Right lobe of liver (tissue), 4 donors: ENCODE measurements at regions not wholly inside any gene's neighbourhood (a gene's known extent, or its start where the extent isn't known, plus 50 kb on each side); places are given as distances from the start of the nearest gene placed in this dataset.

Experiments used
- CTCF ChIP-seq, 4 donors: fragments of 200-600 bp in 3 of 4; fragments of 450-650 bp in 1 of 4; IDR thresholded peaks; one replicate each; pipeline versions ENCODE4 v1.5.1 to v1.8.0; 2016 to 2022; ENCODE audit warnings: antibody characterized with exemption in 4 of 4, mild to moderate bottlenecking in 2 of 4
- POLR2A ChIP-seq: fragments of 450-650 bp; IDR thresholded peaks from one replicate; pipeline ENCODE4 v1.6.1; 2017; ENCODE audit warnings: antibody characterized with exemption, mild to moderate bottlenecking
- donor health status: DM: no; HTN: no; CAD: no.
- donor health status: DM: no; HTN: no; CAD: no.
- donor health status: DM: no; HTN: yes; CAD: no.

DNA sequence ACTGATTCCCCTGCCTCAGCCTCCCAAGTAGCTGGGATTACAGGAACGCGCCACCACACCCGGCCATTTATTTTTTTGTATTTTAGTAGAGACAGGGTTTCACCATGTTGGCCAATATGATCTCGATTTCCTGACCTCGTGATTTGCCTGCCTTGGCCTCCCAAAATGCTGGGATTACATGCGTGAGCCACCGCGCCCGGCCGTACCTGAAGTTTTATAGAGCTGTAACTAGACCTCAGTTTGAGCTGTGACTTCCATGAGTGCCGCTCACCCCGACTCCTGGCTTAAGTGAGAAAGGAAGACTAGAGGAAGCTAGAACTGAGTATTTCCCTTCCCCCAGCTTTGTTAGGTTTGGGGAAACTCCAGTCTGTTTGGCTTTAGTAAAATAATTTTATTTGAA is 1283.1 kb downstream of the KCNT2 start:
- TF ChIP-seq POLR2A (no peak), CTCF (IDR thresholded peaks at IDR 0.05) (no peak)
